IMR-90 (cell line): ENCODE measurements at regions not wholly inside any gene's neighbourhood (a gene's known extent, or its start where the extent isn't known, plus 50 kb on each side); places are given as distances from the start of the nearest gene placed in this dataset.

Experiments used
- ATAC-seq: fragments of 200-7000 bp; cut with Tn5 transposase; 2 replicates; pipeline ENCODE4 v1.9.1; 2020; ENCODE audit warnings: low read depth, mild to moderate bottlenecking, moderate library complexity
- BruUV-seq: library from RNA; stranded (reverse); fragments of 400-500 nt; replicated peaks from 2 replicates; lab custom pipeline; 2021; lab: Mats Ljungman, UMichigan
- CTCF ChIA-PET: fragments of 300-600 bp; formaldehyde crosslinking; extraction: SDS; loops from one replicate; lab custom pipeline; 2021; ENCODE audit warnings: antibody characterized with exemption; lab: Yijun Ruan, JAX
- POLR2A ChIA-PET: fragments of 300-600 bp; sonication (Branson Sonifier 250); formaldehyde crosslinking; loops from one replicate; lab custom pipeline; 2022; ENCODE audit warnings: antibody characterized with exemption; ENCODE audit not compliant: unreplicated experiment; lab: Charles Lee
- DNase-seq: peaks from one replicate; pipeline ENCODE4 v3.0.0; 2013
- H2AFZ ChIP-seq: replicated peaks from 2 replicates; pipeline ENCODE3; 2013; ENCODE audit warnings: low read length, mild to moderate bottlenecking; ENCODE audit not compliant: poor library complexity
- H2AK5ac ChIP-seq: 2 replicates; pipeline ENCODE4 v1.6.1; 2013; ENCODE audit warnings: low read depth, low read length, inconsistent platforms
- H2AK9ac ChIP-seq: replicated peaks from 2 replicates; pipeline ENCODE3; 2013; ENCODE audit warnings: mild to moderate bottlenecking, low read depth, low read length, moderate library complexity; ENCODE audit not compliant: poor library complexity
- H2BK120ac ChIP-seq: 2 replicates; pipeline ENCODE4 v1.6.1; 2013; ENCODE audit warnings: low read depth, low read length, inconsistent platforms
- H2BK15ac ChIP-seq: 3 replicates; pipeline ENCODE4 v1.6.1; 2013; ENCODE audit warnings: low read depth, low read length, inconsistent platforms
- H2BK20ac ChIP-seq: 2 replicates; pipeline ENCODE4 v1.6.1; 2013; ENCODE audit warnings: low read depth, mild to moderate bottlenecking, inconsistent platforms, low read length, moderate library complexity
- H2BK5ac ChIP-seq: 2 replicates; pipeline ENCODE4 v1.6.1; 2013; ENCODE audit warnings: mild to moderate bottlenecking, low read depth, low read length, inconsistent platforms; ENCODE audit not compliant: poor library complexity, severe bottlenecking
- H3K14ac ChIP-seq: replicated peaks from 2 replicates; pipeline ENCODE4 v1.6.1; 2013; ENCODE audit warnings: low read depth, low read length, inconsistent platforms
- H3K18ac ChIP-seq: 2 replicates; pipeline ENCODE4 v1.6.1; 2013; ENCODE audit warnings: low read depth, low read length, control low read depth
- H3K23ac ChIP-seq: 2 replicates; pipeline ENCODE4 v1.6.1; 2013; ENCODE audit warnings: low read depth, low read length, inconsistent platforms
- H3K27ac ChIP-seq: 2 replicates; pipeline ENCODE4 v1.5.1; 2013; ENCODE audit warnings: mild to moderate bottlenecking, control low read depth, low read length; ENCODE audit not compliant: insufficient read depth
- H3K27me3 ChIP-seq: 2 replicates; pipeline ENCODE4 v1.6.1; 2013; ENCODE audit warnings: low read length; ENCODE audit not compliant: control insufficient read depth, insufficient read depth
- H3K36me3 ChIP-seq: 2 replicates; pipeline ENCODE4 v1.6.1; 2013; ENCODE audit warnings: low read length, mixed read lengths; ENCODE audit not compliant: control insufficient read depth, insufficient read depth
- H3K4ac ChIP-seq: 2 replicates; pipeline ENCODE4 v1.6.1; 2013; ENCODE audit warnings: low read depth, low read length, inconsistent platforms
- H3K4me1 ChIP-seq: 2 replicates; pipeline ENCODE4 v1.6.1; 2013; ENCODE audit warnings: low read length, mixed read lengths; ENCODE audit not compliant: control insufficient read depth, insufficient read depth
- H3K4me2 ChIP-seq: 2 replicates; pipeline ENCODE4 v1.6.1; 2013; ENCODE audit warnings: low read depth, mild to moderate bottlenecking, control low read depth, low read length, moderate library complexity
- H3K4me3 ChIP-seq: 2 replicates; pipeline ENCODE4 v1.5.1; 2013; ENCODE audit warnings: low read depth, mild to moderate bottlenecking, control low read depth, low read length, moderate library complexity; ENCODE audit not compliant: insufficient read depth
- H3K56ac ChIP-seq: 2 replicates; pipeline ENCODE4 v1.6.1; 2013; ENCODE audit warnings: low read length, inconsistent platforms; ENCODE audit not compliant: insufficient read depth; ENCODE audit errors: extremely low read depth
- H3K79me1 ChIP-seq, 2 experiments: 2 replicates each; pipeline ENCODE4 v1.6.1; 2013; ENCODE audit warnings: low read length in 2 of 2, inconsistent platforms in 1 of 2, low read depth in 1 of 2
- H3K9ac ChIP-seq: 2 replicates; pipeline ENCODE4 v1.6.1; 2013; ENCODE audit warnings: low read depth, low read length, control low read depth
- H3K9me1 ChIP-seq: 2 replicates; pipeline ENCODE4 v1.6.1; 2013; ENCODE audit warnings: low read length, inconsistent platforms; ENCODE audit not compliant: insufficient read depth
- H3K9me3 ChIP-seq: 2 replicates; pipeline ENCODE4 v1.6.1; 2013; ENCODE audit warnings: low read length; ENCODE audit not compliant: control insufficient read depth, insufficient read depth
- H4K20me1 ChIP-seq: 2 replicates; pipeline ENCODE4 v1.6.1; 2013; ENCODE audit warnings: low read length, inconsistent platforms; ENCODE audit not compliant: insufficient read depth
- H4K5ac ChIP-seq: 2 replicates; pipeline ENCODE4 v1.6.1; 2013; ENCODE audit warnings: mild to moderate bottlenecking, low read depth, low read length, control low read depth
- H4K8ac ChIP-seq, 2 experiments: 2 replicates each; pipeline ENCODE4 v1.6.1; 2013; ENCODE audit warnings: low read depth in 2 of 2, low read length in 2 of 2, control low read depth in 1 of 2, inconsistent platforms in 1 of 2
- H4K91ac ChIP-seq: 2 replicates; pipeline ENCODE4 v1.6.1; 2013; ENCODE audit warnings: low read depth, low read length, inconsistent platforms; ENCODE audit not compliant: insufficient read depth
- BHLHE40 ChIP-seq: fragments of 150-350 bp; IDR thresholded peaks from 2 replicates; pipeline ENCODE4 v1.6.1; 2016; ENCODE audit warnings: mild to moderate bottlenecking, low read depth, low read length
- CEBPB ChIP-seq: IDR thresholded peaks from 2 replicates; pipeline ENCODE4 v1.6.1; 2012; ENCODE audit warnings: low read depth, low read length, improper control_type of control experiment
- CHD1 ChIP-seq: IDR thresholded peaks from 2 replicates; pipeline ENCODE4 v1.6.1; 2012; ENCODE audit warnings: low read depth, low read length, improper control_type of control experiment
- FOS ChIP-seq: fragments of 150-350 bp; IDR thresholded peaks from 2 replicates; pipeline ENCODE4 v1.6.1; 2016; ENCODE audit warnings: low read depth, low read length
- MAFK ChIP-seq: IDR thresholded peaks from 2 replicates; pipeline ENCODE4 v1.6.1; 2012; ENCODE audit warnings: low read depth, low read length, improper control_type of control experiment
- MAZ ChIP-seq: IDR thresholded peaks from 2 replicates; pipeline ENCODE4 v1.6.1; 2012; ENCODE audit warnings: low read depth, mild to moderate bottlenecking, low read length, improper control_type of control experiment, moderate library complexity, borderline replicate concordance
- MXI1 ChIP-seq: IDR thresholded peaks from 2 replicates; pipeline ENCODE4 v1.6.1; 2012; ENCODE audit warnings: low read depth, mild to moderate bottlenecking, low read length, moderate library complexity, borderline replicate concordance
- NFE2L2 ChIP-seq: fragments of 150-350 bp; IDR thresholded peaks from 2 replicates; pipeline ENCODE4 v1.6.1; 2016; ENCODE audit warnings: low read depth, mild to moderate bottlenecking, low read length
- POLR2A ChIP-seq: IDR thresholded peaks from 2 replicates; pipeline ENCODE4 v1.6.1; 2012; ENCODE audit warnings: mild to moderate bottlenecking, low read depth, low read length
- RAD21 ChIP-seq: IDR thresholded peaks from 2 replicates; pipeline ENCODE4 v1.6.1; 2012; ENCODE audit warnings: low read length, improper control_type of control experiment
- RCOR1 ChIP-seq: IDR thresholded peaks from 2 replicates; pipeline ENCODE4 v1.6.1; 2012; ENCODE audit warnings: mild to moderate bottlenecking, low read length, improper control_type of control experiment; ENCODE audit not compliant: insufficient replicate concordance
- RFX5 ChIP-seq: IDR thresholded peaks from 2 replicates; pipeline ENCODE4 v1.8.0; 2012; ENCODE audit warnings: low read depth, mild to moderate bottlenecking, low read length, moderate library complexity
- SMC3 ChIP-seq: fragments of 150-350 bp; IDR thresholded peaks from 2 replicates; pipeline ENCODE4 v1.6.1; 2016; ENCODE audit warnings: low read depth, mild to moderate bottlenecking, antibody characterized with exemption, low read length, moderate library complexity
- WGBS, 2 experiments: methylation state at CpG; one replicate each; pipeline versions ENCODE4 v1.1.5 to v1.1.7; 2013; ENCODE audit warnings: missing lambda C conversion rate in 2 of 2; ENCODE audit not compliant: insufficient read length in 1 of 2; ENCODE audit errors: extremely low coverage in 2 of 2; 5-methylcytosine and 5-hydroxymethylcytosine counted together
- dilution Hi-C: fragments of 300-500 bp; cut with HindIII; formaldehyde crosslinking; loops from one replicate; pipeline ENCODE4 v1.14.3; 2018; ENCODE audit warnings: low sequenced_read_pairs; ENCODE audit not compliant: unreplicated experiment
- in situ Hi-C: fragments of 300-500 bp; cut with MboI; formaldehyde crosslinking; loops from 3 replicates; pipeline ENCODE4 v1.14.3; 2019; ENCODE audit warnings: low sequenced_read_pairs, inconsistent platforms, mixed read lengths
- intact Hi-C: fragments of 100-400 bp; cut with micrococcal nuclease; formaldehyde crosslinking; loops from 2 replicates; pipeline ENCODE4 v1.10.0; 2022
- TF ChIP-seq, protein P1 (sequence below): fragments of 150-350 bp; IDR thresholded peaks from 2 replicates; pipeline ENCODE4 v1.6.1; 2017; ENCODE audit warnings: mild to moderate bottlenecking, antibody characterized with exemption, low read length, low read depth
- TF ChIP-seq, protein P2 (sequence below): conservative IDR thresholded peaks from 2 replicates; pipeline ENCODE4 v1.5.1; 2012; ENCODE audit warnings: mild to moderate bottlenecking, low read depth, low read length, improper control_type of control experiment
- TF ChIP-seq, protein P3 (sequence below): fragments of 150-350 bp; IDR thresholded peaks from 2 replicates; pipeline ENCODE4 v1.6.1; 2016; ENCODE audit warnings: low read depth, mild to moderate bottlenecking, low read length, moderate library complexity, borderline replicate concordance

DNA sequence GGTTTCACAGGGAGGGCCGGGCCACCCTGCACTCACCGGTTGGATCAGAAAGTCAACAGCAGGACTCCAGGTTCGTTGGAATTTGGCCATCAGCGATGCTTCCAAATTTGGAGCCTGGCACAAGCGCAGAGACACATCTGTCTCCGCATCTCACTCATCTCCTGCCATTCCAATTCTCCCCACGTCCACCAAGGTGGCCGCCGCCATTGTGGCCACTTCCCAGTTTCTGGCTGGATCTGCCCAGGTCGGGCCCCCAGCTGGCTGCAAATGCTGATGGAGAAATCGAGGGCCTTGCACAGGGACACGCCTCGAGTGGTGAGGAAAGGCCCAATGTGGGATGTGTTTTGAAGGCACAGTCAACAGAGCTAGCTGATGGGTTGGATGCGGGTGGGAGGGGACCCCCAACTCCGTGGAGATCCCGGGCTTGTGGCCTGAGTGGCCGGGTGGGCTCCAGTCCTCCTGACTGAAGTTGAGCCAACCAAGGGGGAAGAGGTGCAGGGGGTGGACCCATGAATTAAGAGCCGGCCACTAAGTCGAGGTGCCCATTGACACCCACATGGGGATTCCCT lies 102.7 kb downstream of the CRYAA start:
- H2BK15ac ChIP-seq: no peak overlapping the region
- no peak overlapping the region for H3K4me2 ChIP-seq
- H2AK9ac ChIP-seq: no peak overlapping the region
- no peak overlapping the region for H3K18ac ChIP-seq
- H3K27ac ChIP-seq: no peak overlapping the region
- H4K20me1 ChIP-seq: no peaks in the 10 kb centered on the region
- H3K79me1 ChIP-seq: no peaks in the 10 kb centered on the region
- ATAC-seq: no peak
- CTCF ChIA-PET: no interaction called here
- H3K4me3 ChIP-seq: no peak overlapping the region
- no peak overlapping the region for H2AK5ac ChIP-seq
- no TSS peak for BruUV-seq
- H3K9me3 ChIP-seq: no peaks in the 10 kb centered on the region
- H4K8ac ChIP-seq: no peak overlapping the region
- dilution Hi-C loops (no loop called here), intact Hi-C loops (no loop called here), in situ Hi-C loops (no loop called here)
- H2BK5ac ChIP-seq: no peak overlapping the region
- POLR2A ChIA-PET: no interaction called here
- no peak overlapping the region for H2BK20ac ChIP-seq
- H3K9me1 ChIP-seq: no peaks in the 10 kb centered on the region; the same call in 1 of the 2 replicates
- no peak overlapping the region for H2AFZ ChIP-seq
- H3K4ac ChIP-seq: no peak overlapping the region
- no peak overlapping the region for H3K56ac ChIP-seq
- no peaks in the 10 kb centered on the region for H3K36me3 ChIP-seq
- no peak overlapping the region for H3K23ac ChIP-seq
- 20% methylated on average over 1 of the region's 19 CpGs; no CpG with 5 or more reads in 1 of the 2 experiments for WGBS, 2 experiments
- H3K14ac ChIP-seq: no peak overlapping the region
- H3K27me3 ChIP-seq: peaks cover 61% of the 10 kb centered on the region
- no peak overlapping the region for H4K91ac ChIP-seq
- no peak for DNase-seq
- no peak overlapping the region for H2BK120ac ChIP-seq
- H4K5ac ChIP-seq: no peak overlapping the region
- no peak overlapping the region for H3K9ac ChIP-seq
- no peaks in the 10 kb centered on the region for H3K4me1 ChIP-seq
- no peak for TF ChIP-seq SMC3
- TF ChIP-seq, protein P1, sequence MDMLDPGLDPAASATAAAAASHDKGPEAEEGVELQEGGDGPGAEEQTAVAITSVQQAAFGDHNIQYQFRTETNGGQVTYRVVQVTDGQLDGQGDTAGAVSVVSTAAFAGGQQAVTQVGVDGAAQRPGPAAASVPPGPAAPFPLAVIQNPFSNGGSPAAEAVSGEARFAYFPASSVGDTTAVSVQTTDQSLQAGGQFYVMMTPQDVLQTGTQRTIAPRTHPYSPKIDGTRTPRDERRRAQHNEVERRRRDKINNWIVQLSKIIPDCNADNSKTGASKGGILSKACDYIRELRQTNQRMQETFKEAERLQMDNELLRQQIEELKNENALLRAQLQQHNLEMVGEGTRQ: no peak
- TF ChIP-seq NFE2L2: no peak
- no peak for TF ChIP-seq RFX5
- no peak for TF ChIP-seq MXI1
- no peak for TF ChIP-seq CEBPB
- no peak for TF ChIP-seq CHD1
- TF ChIP-seq, protein P2, sequence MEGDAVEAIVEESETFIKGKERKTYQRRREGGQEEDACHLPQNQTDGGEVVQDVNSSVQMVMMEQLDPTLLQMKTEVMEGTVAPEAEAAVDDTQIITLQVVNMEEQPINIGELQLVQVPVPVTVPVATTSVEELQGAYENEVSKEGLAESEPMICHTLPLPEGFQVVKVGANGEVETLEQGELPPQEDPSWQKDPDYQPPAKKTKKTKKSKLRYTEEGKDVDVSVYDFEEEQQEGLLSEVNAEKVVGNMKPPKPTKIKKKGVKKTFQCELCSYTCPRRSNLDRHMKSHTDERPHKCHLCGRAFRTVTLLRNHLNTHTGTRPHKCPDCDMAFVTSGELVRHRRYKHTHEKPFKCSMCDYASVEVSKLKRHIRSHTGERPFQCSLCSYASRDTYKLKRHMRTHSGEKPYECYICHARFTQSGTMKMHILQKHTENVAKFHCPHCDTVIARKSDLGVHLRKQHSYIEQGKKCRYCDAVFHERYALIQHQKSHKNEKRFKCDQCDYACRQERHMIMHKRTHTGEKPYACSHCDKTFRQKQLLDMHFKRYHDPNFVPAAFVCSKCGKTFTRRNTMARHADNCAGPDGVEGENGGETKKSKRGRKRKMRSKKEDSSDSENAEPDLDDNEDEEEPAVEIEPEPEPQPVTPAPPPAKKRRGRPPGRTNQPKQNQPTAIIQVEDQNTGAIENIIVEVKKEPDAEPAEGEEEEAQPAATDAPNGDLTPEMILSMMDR: no peak
- TF ChIP-seq, protein P3, sequence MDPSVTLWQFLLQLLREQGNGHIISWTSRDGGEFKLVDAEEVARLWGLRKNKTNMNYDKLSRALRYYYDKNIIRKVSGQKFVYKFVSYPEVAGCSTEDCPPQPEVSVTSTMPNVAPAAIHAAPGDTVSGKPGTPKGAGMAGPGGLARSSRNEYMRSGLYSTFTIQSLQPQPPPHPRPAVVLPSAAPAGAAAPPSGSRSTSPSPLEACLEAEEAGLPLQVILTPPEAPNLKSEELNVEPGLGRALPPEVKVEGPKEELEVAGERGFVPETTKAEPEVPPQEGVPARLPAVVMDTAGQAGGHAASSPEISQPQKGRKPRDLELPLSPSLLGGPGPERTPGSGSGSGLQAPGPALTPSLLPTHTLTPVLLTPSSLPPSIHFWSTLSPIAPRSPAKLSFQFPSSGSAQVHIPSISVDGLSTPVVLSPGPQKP: no peak
- no peak for TF ChIP-seq BHLHE40
- no peak for TF ChIP-seq POLR2A
- no peak for TF ChIP-seq RCOR1
- no peak for TF ChIP-seq MAFK
- TF ChIP-seq FOS: no peak
- TF ChIP-seq MAZ: no peak
- TF ChIP-seq RAD21: no peak
